ENCODE measurements at regions not wholly inside any gene's neighbourhood (a gene's known extent, or its start where the extent isn't known, plus 50 kb on each side); places are given as distances from the start of the nearest gene placed in this dataset.

GRCh38 chr22:34462795-34463194 is 542.5 kb upstream of the LARGE1 start:
- Mint-ChIP-seq H3K27ac (no peak overlapping the region), H3K4me1 (no peaks in the 10 kb centered on the region), H3K36me3 (no peaks in the 10 kb centered on the region), H3K4me3 (no peak overlapping the region), H3K27me3 (ENCODE audit: low read depth) (peaks cover 4% of the 10 kb centered on the region; the same call in 1 of the 2 replicates), H3K9me3 (peaks cover 15% of the 10 kb centered on the region)
- DNase-seq (ENCODE audit: low spot score) (no peak), ATAC-seq (no peak)
- TF ChIP-seq SOX15 (CRISPR knock-in tag; IDR thresholded peaks at IDR 0.05) = no peak
- no peak for TF ChIP-seq ZNF219 (CRISPR knock-in tag; IDR thresholded peaks at IDR 0.05; ENCODE audit: borderline replicate concordance)
- TF ChIP-seq, protein P1, sequence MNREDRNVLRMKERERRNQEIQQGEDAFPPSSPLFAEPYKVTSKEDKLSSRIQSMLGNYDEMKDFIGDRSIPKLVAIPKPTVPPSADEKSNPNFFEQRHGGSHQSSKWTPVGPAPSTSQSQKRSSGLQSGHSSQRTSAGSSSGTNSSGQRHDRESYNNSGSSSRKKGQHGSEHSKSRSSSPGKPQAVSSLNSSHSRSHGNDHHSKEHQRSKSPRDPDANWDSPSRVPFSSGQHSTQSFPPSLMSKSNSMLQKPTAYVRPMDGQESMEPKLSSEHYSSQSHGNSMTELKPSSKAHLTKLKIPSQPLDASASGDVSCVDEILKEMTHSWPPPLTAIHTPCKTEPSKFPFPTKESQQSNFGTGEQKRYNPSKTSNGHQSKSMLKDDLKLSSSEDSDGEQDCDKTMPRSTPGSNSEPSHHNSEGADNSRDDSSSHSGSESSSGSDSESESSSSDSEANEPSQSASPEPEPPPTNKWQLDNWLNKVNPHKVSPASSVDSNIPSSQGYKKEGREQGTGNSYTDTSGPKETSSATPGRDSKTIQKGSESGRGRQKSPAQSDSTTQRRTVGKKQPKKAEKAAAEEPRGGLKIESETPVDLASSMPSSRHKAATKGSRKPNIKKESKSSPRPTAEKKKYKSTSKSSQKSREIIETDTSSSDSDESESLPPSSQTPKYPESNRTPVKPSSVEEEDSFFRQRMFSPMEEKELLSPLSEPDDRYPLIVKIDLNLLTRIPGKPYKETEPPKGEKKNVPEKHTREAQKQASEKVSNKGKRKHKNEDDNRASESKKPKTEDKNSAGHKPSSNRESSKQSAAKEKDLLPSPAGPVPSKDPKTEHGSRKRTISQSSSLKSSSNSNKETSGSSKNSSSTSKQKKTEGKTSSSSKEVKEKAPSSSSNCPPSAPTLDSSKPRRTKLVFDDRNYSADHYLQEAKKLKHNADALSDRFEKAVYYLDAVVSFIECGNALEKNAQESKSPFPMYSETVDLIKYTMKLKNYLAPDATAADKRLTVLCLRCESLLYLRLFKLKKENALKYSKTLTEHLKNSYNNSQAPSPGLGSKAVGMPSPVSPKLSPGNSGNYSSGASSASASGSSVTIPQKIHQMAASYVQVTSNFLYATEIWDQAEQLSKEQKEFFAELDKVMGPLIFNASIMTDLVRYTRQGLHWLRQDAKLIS (CRISPR knock-in tag; IDR thresholded peaks at IDR 0.05; ENCODE audit: borderline replicate concordance) = no peak
- no peak for TF ChIP-seq ZNF317 (CRISPR knock-in tag; IDR thresholded peaks at IDR 0.05; ENCODE audit: borderline replicate concordance, low read depth)
- no peak for TF ChIP-seq CBFB (CRISPR knock-in tag; IDR thresholded peaks at IDR 0.05; ENCODE audit: low read depth)
- no peak for TF ChIP-seq PREB (CRISPR knock-in tag; IDR thresholded peaks at IDR 0.05; ENCODE audit: borderline replicate concordance)
- no peak for TF ChIP-seq ZNF281 (CRISPR knock-in tag; IDR thresholded peaks at IDR 0.05)
- TF ChIP-seq SP1 (CRISPR knock-in tag; conservative IDR thresholded peaks at IDR 0.05) = no peak
- CTCF ChIA-PET = no interaction called here
- POLR2A ChIA-PET = no interaction called here

DNA sequence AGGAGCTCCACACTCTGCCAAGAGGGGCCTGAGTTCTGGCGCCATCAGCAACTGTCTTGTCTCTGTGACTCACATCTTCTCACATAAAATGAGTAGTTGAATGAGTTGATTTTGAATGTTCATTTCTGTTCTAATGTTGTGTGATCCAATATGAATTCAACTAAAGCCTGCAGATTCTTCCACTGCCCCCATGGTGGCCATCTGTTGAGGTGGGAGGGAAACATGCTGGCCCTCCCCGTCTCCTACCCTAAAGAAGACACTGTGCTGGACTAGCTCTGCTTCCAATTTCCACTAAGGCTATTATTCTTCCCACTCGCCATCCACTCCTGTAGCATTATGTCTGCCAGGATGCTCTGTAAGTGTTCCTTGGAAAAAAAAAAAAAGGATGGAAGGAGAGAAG is 555.6 kb upstream of the LARGE1 start:
- H3K27ac Mint-ChIP-seq = no peak overlapping the region
- no peaks in the 10 kb centered on the region for H3K4me1 Mint-ChIP-seq
- H3K36me3 Mint-ChIP-seq = peaks cover 5% of the 10 kb centered on the region; the same call in 1 of the 2 replicates
- no peak overlapping the region for H3K4me3 Mint-ChIP-seq
- no peak for DNase-seq (ENCODE audit: low spot score)
- ChIA-PET POLR2A (no interaction called here), CTCF (interaction anchor here (1.2 kb wide), 1 partner anchor 15 kb away, joined by 4 read pairs; no protein-coding TSS in a partner anchor)
- no peak for ATAC-seq
- no peaks in the 10 kb centered on the region for H3K27me3 Mint-ChIP-seq (ENCODE audit: low read depth)
- no peak for TF ChIP-seq ZNF416 (CRISPR knock-in tag; IDR thresholded peaks at IDR 0.05)
- TF ChIP-seq ZNF671 (CRISPR knock-in tag; IDR thresholded peaks at IDR 0.05) = no peak
- TF ChIP-seq ATF2 (CRISPR knock-in tag; IDR thresholded peaks at IDR 0.05; ENCODE audit: borderline replicate concordance, low read depth) = no peak
- no peak for TF ChIP-seq ZNF232 (CRISPR knock-in tag; IDR thresholded peaks at IDR 0.05)
- TF ChIP-seq NFE2L1 (CRISPR knock-in tag; IDR thresholded peaks at IDR 0.05) = no peak
- TF ChIP-seq CREB1 (CRISPR knock-in tag; IDR thresholded peaks at IDR 0.05) = no peak
- no peak for TF ChIP-seq FOXP1 (CRISPR knock-in tag; IDR thresholded peaks at IDR 0.05; ENCODE audit: borderline replicate concordance)
- TF ChIP-seq JUN (CRISPR knock-in tag; IDR thresholded peaks at IDR 0.05) = no peak
- TF ChIP-seq SOX15 (CRISPR knock-in tag; IDR thresholded peaks at IDR 0.05) = no peak
- no peak for TF ChIP-seq ZNF281 (CRISPR knock-in tag; IDR thresholded peaks at IDR 0.05)
- TF ChIP-seq ATF3 (CRISPR knock-in tag; conservative IDR thresholded peaks at IDR 0.05) = no peak
- TF ChIP-seq CREM (CRISPR knock-in tag; IDR thresholded peaks at IDR 0.05) = no peak
- TF ChIP-seq FOXJ3 (CRISPR knock-in tag; IDR thresholded peaks at IDR 0.05; ENCODE audit: borderline replicate concordance) = no peak
- no peak for TF ChIP-seq E2F1 (CRISPR knock-in tag; IDR thresholded peaks at IDR 0.05)
- H3K9me3 Mint-ChIP-seq = peaks cover 23% of the 10 kb centered on the region

Data from WTC11 (cell line).